OCI-LY3 (cell line): ENCODE measurements at regions not wholly inside any gene's neighbourhood (a gene's known extent, or its start where the extent isn't known, plus 50 kb on each side); places are given as distances from the start of the nearest gene placed in this dataset.

Experiments
- EZH2phosphoT487 ChIP-seq: fragments of 200-600 bp; shearing (Covaris generic); IDR thresholded peaks from 2 replicates; pipeline ENCODE4 v1.6.1; 2018; ENCODE audit warnings: antibody characterized with exemption, mixed run types, low read depth
- TF ChIP-seq, protein P1 (sequence below): fragments of 200-600, 300-600 bp; sonication (generic); IDR thresholded peaks from 2 replicates; pipeline ENCODE4 v1.5.1; 2014; ENCODE audit warnings: antibody characterized with exemption, low read length, low read depth

DNA sequence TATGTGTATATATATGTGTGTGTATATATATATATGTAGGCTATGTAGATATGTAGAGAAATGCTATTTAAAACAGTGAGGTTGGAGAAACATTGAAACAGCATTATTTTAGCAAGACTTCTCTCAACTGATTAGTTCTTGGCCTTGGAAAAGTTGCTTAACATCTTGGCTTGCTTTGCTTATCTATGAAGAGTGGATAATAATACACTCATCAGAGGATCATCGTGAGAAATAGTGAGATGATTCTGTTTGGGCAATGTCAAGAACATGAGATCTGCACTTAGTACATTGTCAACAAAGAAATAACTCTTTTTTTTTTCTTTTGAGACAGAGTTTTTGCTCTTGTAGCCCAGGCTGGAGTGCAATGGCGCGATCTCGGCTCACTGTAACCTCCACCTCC, 128.3 kb downstream of the KLF5 start:
- TF ChIP-seq, protein P1, sequence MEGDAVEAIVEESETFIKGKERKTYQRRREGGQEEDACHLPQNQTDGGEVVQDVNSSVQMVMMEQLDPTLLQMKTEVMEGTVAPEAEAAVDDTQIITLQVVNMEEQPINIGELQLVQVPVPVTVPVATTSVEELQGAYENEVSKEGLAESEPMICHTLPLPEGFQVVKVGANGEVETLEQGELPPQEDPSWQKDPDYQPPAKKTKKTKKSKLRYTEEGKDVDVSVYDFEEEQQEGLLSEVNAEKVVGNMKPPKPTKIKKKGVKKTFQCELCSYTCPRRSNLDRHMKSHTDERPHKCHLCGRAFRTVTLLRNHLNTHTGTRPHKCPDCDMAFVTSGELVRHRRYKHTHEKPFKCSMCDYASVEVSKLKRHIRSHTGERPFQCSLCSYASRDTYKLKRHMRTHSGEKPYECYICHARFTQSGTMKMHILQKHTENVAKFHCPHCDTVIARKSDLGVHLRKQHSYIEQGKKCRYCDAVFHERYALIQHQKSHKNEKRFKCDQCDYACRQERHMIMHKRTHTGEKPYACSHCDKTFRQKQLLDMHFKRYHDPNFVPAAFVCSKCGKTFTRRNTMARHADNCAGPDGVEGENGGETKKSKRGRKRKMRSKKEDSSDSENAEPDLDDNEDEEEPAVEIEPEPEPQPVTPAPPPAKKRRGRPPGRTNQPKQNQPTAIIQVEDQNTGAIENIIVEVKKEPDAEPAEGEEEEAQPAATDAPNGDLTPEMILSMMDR: no peak
- TF ChIP-seq EZH2phosphoT487: no peak
